ENCODE measurements at regions not wholly inside any gene's neighbourhood (a gene's known extent, or its start where the extent isn't known, plus 50 kb on each side); places are given as distances from the start of the nearest gene placed in this dataset.

DNA sequence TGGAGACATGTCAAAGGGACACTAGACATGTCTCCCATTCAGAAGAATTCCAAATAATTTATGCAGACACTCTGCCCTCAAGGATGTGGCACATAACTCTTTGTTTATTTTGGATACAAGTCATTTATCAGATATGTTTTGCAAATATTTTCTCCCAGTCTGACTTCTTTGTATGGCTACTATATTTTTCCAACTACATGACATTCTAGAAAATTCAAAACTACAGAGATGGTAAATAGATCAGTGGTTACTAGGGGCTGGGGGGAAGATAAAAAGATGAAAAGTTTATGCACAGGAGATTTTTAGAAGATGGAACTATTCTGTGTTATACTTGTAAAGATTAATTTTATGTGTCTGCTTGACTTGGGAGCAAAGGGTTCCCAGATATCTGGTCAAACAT lies 347.3 kb upstream of the TRPC7 start:
- no peak overlapping the region for H3K4me3 ChIP-seq (ENCODE audit: insufficient read depth, low read depth, low read length)
- H3K27me3 ChIP-seq (ENCODE audit: control insufficient read depth, insufficient read depth, low read length): no peaks in the 10 kb centered on the region
- ChIA-PET CTCF (interaction anchor here (0.8 to 1.1 kb wide), 2 partner anchors 9 to 10 kb away, joined by 3 read pairs; no protein-coding TSS in a partner anchor), POLR2A (ENCODE audit: unreplicated experiment) (no interaction called here)
- no peak overlapping the region for H3K4me2 ChIP-seq (ENCODE audit: low read depth, low read length)
- intact Hi-C loops (cut with micrococcal nuclease): no loop called here
- in situ Hi-C loops (cut with MboI; ENCODE audit: low sequenced_read_pairs): no loop called here
- DNase-seq: no peak
- H3K23ac ChIP-seq (ENCODE audit: low read depth, low read length): no peak overlapping the region
- no peak overlapping the region for H2BK5ac ChIP-seq (ENCODE audit: low read depth, low read length, poor library complexity, severe bottlenecking)
- no peak overlapping the region for H2AK9ac ChIP-seq (replicated peaks; ENCODE audit: low read depth, low read length, poor library complexity)
- no peak overlapping the region for H3K56ac ChIP-seq (ENCODE audit: extremely low read depth, insufficient read depth, low read length)
- H3K4me1 ChIP-seq (ENCODE audit: control insufficient read depth, insufficient read depth, low read length): no peaks in the 10 kb centered on the region
- ATAC-seq (ENCODE audit: low read depth): no peak
- H2BK15ac ChIP-seq (ENCODE audit: low read depth, low read length): no peak overlapping the region
- no peak overlapping the region for H4K91ac ChIP-seq (ENCODE audit: insufficient read depth, low read depth, low read length)
- no peaks in the 10 kb centered on the region for H3K79me1 ChIP-seq (ENCODE audit: low read depth in 1 of 2, low read length in 2 of 2)
- H3K18ac ChIP-seq (ENCODE audit: low read depth, low read length): no peak overlapping the region
- H4K20me1 ChIP-seq (ENCODE audit: insufficient read depth, low read length): no peaks in the 10 kb centered on the region
- H3K9me3 ChIP-seq (ENCODE audit: control insufficient read depth, insufficient read depth, low read length): peaks cover 5% of the 10 kb centered on the region; the same call in 1 of the 2 replicates
- H4K8ac ChIP-seq (ENCODE audit: low read depth in 2 of 2, low read length in 2 of 2): no peak overlapping the region
- no peak overlapping the region for H2BK120ac ChIP-seq (ENCODE audit: low read depth, low read length)
- H3K9me1 ChIP-seq (ENCODE audit: insufficient read depth, low read length): no peaks in the 10 kb centered on the region
- no peak overlapping the region for H3K4ac ChIP-seq (ENCODE audit: low read depth, low read length)
- H2AFZ ChIP-seq (replicated peaks; ENCODE audit: low read length, poor library complexity): no peak overlapping the region
- no peaks in the 10 kb centered on the region for H3K36me3 ChIP-seq (ENCODE audit: control insufficient read depth, insufficient read depth, low read length)
- H2BK20ac ChIP-seq (ENCODE audit: low read depth, low read length): no peak overlapping the region
- H2AK5ac ChIP-seq (ENCODE audit: low read depth, low read length): no peak overlapping the region
- H3K9ac ChIP-seq (ENCODE audit: low read depth, low read length): no peak overlapping the region
- TF ChIP-seq, protein P1, sequence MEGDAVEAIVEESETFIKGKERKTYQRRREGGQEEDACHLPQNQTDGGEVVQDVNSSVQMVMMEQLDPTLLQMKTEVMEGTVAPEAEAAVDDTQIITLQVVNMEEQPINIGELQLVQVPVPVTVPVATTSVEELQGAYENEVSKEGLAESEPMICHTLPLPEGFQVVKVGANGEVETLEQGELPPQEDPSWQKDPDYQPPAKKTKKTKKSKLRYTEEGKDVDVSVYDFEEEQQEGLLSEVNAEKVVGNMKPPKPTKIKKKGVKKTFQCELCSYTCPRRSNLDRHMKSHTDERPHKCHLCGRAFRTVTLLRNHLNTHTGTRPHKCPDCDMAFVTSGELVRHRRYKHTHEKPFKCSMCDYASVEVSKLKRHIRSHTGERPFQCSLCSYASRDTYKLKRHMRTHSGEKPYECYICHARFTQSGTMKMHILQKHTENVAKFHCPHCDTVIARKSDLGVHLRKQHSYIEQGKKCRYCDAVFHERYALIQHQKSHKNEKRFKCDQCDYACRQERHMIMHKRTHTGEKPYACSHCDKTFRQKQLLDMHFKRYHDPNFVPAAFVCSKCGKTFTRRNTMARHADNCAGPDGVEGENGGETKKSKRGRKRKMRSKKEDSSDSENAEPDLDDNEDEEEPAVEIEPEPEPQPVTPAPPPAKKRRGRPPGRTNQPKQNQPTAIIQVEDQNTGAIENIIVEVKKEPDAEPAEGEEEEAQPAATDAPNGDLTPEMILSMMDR (conservative IDR thresholded peaks at IDR 0.05; ENCODE audit: low read depth, low read length): no peak
- TF ChIP-seq RCOR1 (IDR thresholded peaks at IDR 0.05; ENCODE audit: insufficient replicate concordance, low read length) (no peak), FOS (IDR thresholded peaks at IDR 0.05; ENCODE audit: low read depth, low read length) (no peak), SMC3 (IDR thresholded peaks at IDR 0.05; ENCODE audit: low read depth, low read length) (no peak), BHLHE40 (IDR thresholded peaks at IDR 0.05; ENCODE audit: low read depth, low read length) (no peak), MXI1 (IDR thresholded peaks at IDR 0.05; ENCODE audit: borderline replicate concordance, low read depth, low read length) (no peak), RFX5 (IDR thresholded peaks at IDR 0.05; ENCODE audit: low read depth, low read length) (no peak), NFE2L2 (IDR thresholded peaks at IDR 0.05; ENCODE audit: low read depth, low read length) (no peak), RAD21 (IDR thresholded peaks at IDR 0.05; ENCODE audit: low read length) (no peak)
- TF ChIP-seq, protein P2, sequence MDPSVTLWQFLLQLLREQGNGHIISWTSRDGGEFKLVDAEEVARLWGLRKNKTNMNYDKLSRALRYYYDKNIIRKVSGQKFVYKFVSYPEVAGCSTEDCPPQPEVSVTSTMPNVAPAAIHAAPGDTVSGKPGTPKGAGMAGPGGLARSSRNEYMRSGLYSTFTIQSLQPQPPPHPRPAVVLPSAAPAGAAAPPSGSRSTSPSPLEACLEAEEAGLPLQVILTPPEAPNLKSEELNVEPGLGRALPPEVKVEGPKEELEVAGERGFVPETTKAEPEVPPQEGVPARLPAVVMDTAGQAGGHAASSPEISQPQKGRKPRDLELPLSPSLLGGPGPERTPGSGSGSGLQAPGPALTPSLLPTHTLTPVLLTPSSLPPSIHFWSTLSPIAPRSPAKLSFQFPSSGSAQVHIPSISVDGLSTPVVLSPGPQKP (IDR thresholded peaks at IDR 0.05; ENCODE audit: borderline replicate concordance, low read depth, low read length): no peak
- no peak overlapping the region for H3K14ac ChIP-seq (replicated peaks; ENCODE audit: low read depth, low read length)
- H3K27ac ChIP-seq (ENCODE audit: insufficient read depth, low read length): no peak overlapping the region
- BruUV-seq (replicated peaks): no TSS peak
- no peak overlapping the region for H4K5ac ChIP-seq (ENCODE audit: low read depth, low read length)
- dilution Hi-C loops (cut with HindIII; ENCODE audit: low sequenced_read_pairs, unreplicated experiment): no loop called here

Data from IMR-90 (cell line).